ENCODE measurements at regions not wholly inside any gene's neighbourhood (a gene's known extent, or its start where the extent isn't known, plus 50 kb on each side); places are given as distances from the start of the nearest gene placed in this dataset.

GRCh38 chrX:40307871-40308270 lies 210.1 kb upstream of the BCOR start:
- no peak for TF ChIP-seq CTCF (IDR thresholded peaks at IDR 0.05)
- TF ChIP-seq POLR2A (IDR thresholded peaks at IDR 0.05) = no peak

Data from adrenal gland (tissue), 5 donors.